HepG2 (cell line): ENCODE measurements at regions not wholly inside any gene's neighbourhood (a gene's known extent, or its start where the extent isn't known, plus 50 kb on each side); places are given as distances from the start of the nearest gene placed in this dataset.
A peak's percentile ranks its signal among the peaks of the same experiment; 100 is the strongest.

Source experiments
- DR1 ChIP-seq: sonication (generic); formaldehyde crosslinking; IDR thresholded peaks from 2 replicates; pipeline ENCODE4 v1.8.0; 2021; ENCODE audit warnings: mild to moderate bottlenecking, missing genetic modification reagents, inconsistent platforms
- ESRRA ChIP-seq: sonication (generic); formaldehyde crosslinking; IDR thresholded peaks from 2 replicates; pipeline ENCODE4 v1.5.1; 2020; ENCODE audit warnings: mild to moderate bottlenecking, low read depth, missing genetic modification reagents
- FOXP4 ChIP-seq: sonication (generic); formaldehyde crosslinking; IDR thresholded peaks from 2 replicates; pipeline ENCODE4 v1.4.0; 2020; ENCODE audit warnings: missing genetic modification reagents
- HNF4G ChIP-seq, 2 experiments: sonication (generic) in 1 of 2; formaldehyde crosslinking in 1 of 2; IDR thresholded peaks; 2 replicates each; pipeline versions ENCODE4 v1.4.0 to v1.6.1; 2011 to 2020; ENCODE audit warnings: borderline replicate concordance in 2 of 2, low read depth in 2 of 2, mild to moderate bottlenecking in 2 of 2, low read length in 1 of 2, missing genetic modification reagents in 1 of 2, moderate library complexity in 1 of 2
- IKZF4 ChIP-seq: sonication (generic); formaldehyde crosslinking; IDR thresholded peaks from 2 replicates; pipeline ENCODE4 v1.5.1; 2020; ENCODE audit warnings: borderline replicate concordance, mild to moderate bottlenecking, low read depth, missing genetic modification reagents; ENCODE audit errors: not compliant biosample characterization
- ISX ChIP-seq: sonication (generic); formaldehyde crosslinking; conservative IDR thresholded peaks from 2 replicates; pipeline ENCODE4 v1.5.0; 2020; ENCODE audit warnings: missing genetic modification reagents
- JARID2 ChIP-seq: sonication (generic); formaldehyde crosslinking; IDR thresholded peaks from 2 replicates; pipeline ENCODE4 v1.8.1; 2023; ENCODE audit warnings: missing genetic modification reagents, inconsistent platforms; ENCODE audit not compliant: insufficient replicate concordance
- KLF6 ChIP-seq: IDR thresholded peaks from 2 replicates; pipeline ENCODE4 v1.8.0; 2016; ENCODE audit warnings: missing biosample characterization, missing genetic modification reagents
- MAFK ChIP-seq, 2 experiments: IDR thresholded peaks in 1 of 2; conservative IDR thresholded peaks in 1 of 2; 2 replicates each; pipeline ENCODE4 v1.6.1; 2011; ENCODE audit warnings: improper control_type of control experiment in 2 of 2, low read length in 2 of 2
- NFYB ChIP-seq: sonication (generic); formaldehyde crosslinking; IDR thresholded peaks from 2 replicates; pipeline ENCODE4 v1.4.0; 2020; ENCODE audit warnings: missing genetic modification reagents
- PREB ChIP-seq: sonication (generic); formaldehyde crosslinking; IDR thresholded peaks from 2 replicates; pipeline ENCODE4 v1.4.0; 2020; ENCODE audit warnings: missing genetic modification reagents
- YEATS2 ChIP-seq: sonication (generic); formaldehyde crosslinking; IDR thresholded peaks from 2 replicates; pipeline ENCODE4 v1.4.0; 2020; ENCODE audit warnings: missing genetic modification reagents, borderline replicate concordance
- ZBTB20 ChIP-seq: sonication (generic); formaldehyde crosslinking; IDR thresholded peaks from 2 replicates; pipeline ENCODE4 v1.8.1; 2023; ENCODE audit warnings: missing genetic modification reagents, low read depth, mild to moderate bottlenecking, borderline replicate concordance
- ZBTB21 ChIP-seq: sonication (generic); formaldehyde crosslinking; IDR thresholded peaks from 2 replicates; pipeline ENCODE4 v1.4.0; 2020; ENCODE audit warnings: missing genetic modification reagents
- ZBTB49 ChIP-seq: sonication (generic); formaldehyde crosslinking; IDR thresholded peaks from 2 replicates; pipeline ENCODE4 v1.4.0; 2020; ENCODE audit warnings: missing genetic modification reagents, borderline replicate concordance
- ZBTB7A ChIP-seq: sonication (generic); formaldehyde crosslinking; IDR thresholded peaks from 2 replicates; pipeline ENCODE4 v1.8.0; 2022; ENCODE audit warnings: mild to moderate bottlenecking, missing genetic modification reagents
- ZEB1 ChIP-seq: IDR thresholded peaks from 2 replicates; pipeline ENCODE4 v1.6.1; 2012; ENCODE audit warnings: mild to moderate bottlenecking, low read depth, inconsistent platforms; ENCODE audit not compliant: insufficient replicate concordance
- ZNF235 ChIP-seq: sonication (generic); formaldehyde crosslinking; IDR thresholded peaks from 2 replicates; pipeline ENCODE4 v1.8.1; 2023; ENCODE audit warnings: mild to moderate bottlenecking, missing genetic modification reagents, borderline replicate concordance
- ZNF256 ChIP-seq: sonication (generic); formaldehyde crosslinking; conservative IDR thresholded peaks from 2 replicates; pipeline ENCODE4 v1.4.0; 2020; ENCODE audit warnings: missing genetic modification reagents
- ZNF670 ChIP-seq: sonication (generic); formaldehyde crosslinking; IDR thresholded peaks from 2 replicates; pipeline ENCODE4 v1.8.0; 2022; ENCODE audit warnings: mild to moderate bottlenecking, missing genetic modification reagents, borderline replicate concordance
- TF ChIP-seq, protein P1 (sequence below), 2 experiments: sonication (generic) in 1 of 2; formaldehyde crosslinking in 1 of 2; IDR thresholded peaks; 2 replicates each; pipeline versions ENCODE4 v1.4.0 to v1.6.1; 2018 to 2020; ENCODE audit warnings: missing genetic modification reagents in 2 of 2, borderline replicate concordance in 1 of 2, low read depth in 1 of 2, mild to moderate bottlenecking in 1 of 2, missing biosample characterization in 1 of 2

DNA sequence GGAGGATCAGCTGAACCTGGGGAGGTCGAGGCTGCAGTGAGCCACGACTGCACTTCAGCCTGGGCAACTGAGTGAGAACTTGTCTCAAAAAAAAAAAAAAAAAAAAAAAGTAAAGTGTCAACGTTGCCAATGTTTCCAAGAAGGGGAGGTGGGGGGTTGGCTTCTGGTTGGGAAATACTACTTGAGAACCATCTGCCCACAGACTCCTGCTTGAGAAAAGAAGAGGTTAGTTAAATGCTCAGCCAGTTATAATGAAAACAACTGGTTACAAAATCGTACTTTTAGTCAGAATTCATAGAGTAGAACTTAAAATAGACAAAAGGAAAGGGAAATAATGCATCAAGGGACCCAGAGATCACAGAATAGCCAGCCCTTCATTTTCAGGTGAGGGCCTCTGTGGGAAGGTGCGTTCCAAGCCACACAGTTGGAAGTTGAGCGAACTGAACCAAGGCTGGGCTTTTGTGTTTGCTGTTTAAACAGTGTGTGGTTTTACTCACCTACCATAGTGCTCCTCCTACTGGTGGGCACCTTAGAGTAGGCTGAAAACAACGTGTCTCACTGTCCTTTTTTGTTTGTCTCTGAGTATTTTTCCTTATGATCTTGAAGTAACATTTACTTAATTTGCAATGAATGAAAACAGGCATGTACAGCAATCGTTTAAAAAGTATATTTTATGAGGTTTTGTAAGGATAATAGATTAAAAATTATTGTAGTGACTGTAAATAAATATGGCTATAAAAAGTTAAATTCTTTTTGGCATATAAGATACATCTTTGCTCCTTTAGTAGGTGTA lies 200.7 kb downstream of the BCAS1 start (continued):
- no peak for TF ChIP-seq NFYB (CRISPR knock-in tag)
- peak; percentile 88 for TF ChIP-seq FOXP4
- no peak for TF ChIP-seq ZNF235 (CRISPR knock-in tag)
- TF ChIP-seq MAFK (conservative IDR thresholded peaks at IDR 0.05 in 1 of 2, IDR thresholded peaks at IDR 0.05 in 1 of 2; ENCODE audit: low read length in 2 of 2): no peak
- TF ChIP-seq, protein P1, sequence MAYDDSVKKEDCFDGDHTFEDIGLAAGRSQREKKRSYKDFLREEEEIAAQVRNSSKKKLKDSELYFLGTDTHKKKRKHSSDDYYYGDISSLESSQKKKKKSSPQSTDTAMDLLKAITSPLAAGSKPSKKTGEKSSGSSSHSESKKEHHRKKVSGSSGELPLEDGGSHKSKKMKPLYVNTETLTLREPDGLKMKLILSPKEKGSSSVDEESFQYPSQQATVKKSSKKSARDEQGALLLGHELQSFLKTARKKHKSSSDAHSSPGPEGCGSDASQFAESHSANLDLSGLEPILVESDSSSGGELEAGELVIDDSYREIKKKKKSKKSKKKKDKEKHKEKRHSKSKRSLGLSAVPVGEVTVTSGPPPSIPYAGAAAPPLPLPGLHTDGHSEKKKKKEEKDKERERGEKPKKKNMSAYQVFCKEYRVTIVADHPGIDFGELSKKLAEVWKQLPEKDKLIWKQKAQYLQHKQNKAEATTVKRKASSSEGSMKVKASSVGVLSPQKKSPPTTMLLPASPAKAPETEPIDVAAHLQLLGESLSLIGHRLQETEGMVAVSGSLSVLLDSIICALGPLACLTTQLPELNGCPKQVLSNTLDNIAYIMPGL (CRISPR knock-in tag; IDR thresholded peaks at IDR 0.05; ENCODE audit: borderline replicate concordance in 1 of 2, low read depth in 1 of 2): peak; percentile 69 to 98
- no peak for TF ChIP-seq ZBTB21 (CRISPR knock-in tag)
- TF ChIP-seq KLF6 (CRISPR knock-in tag): peak; percentile 88
- peak; percentile 84 for TF ChIP-seq ZBTB20 (CRISPR knock-in tag)
- TF ChIP-seq ZNF256 (CRISPR knock-in tag): no peak
- TF ChIP-seq ZNF670 (CRISPR knock-in tag): no peak
- no peak for TF ChIP-seq IKZF4
- no peak for TF ChIP-seq ISX (CRISPR knock-in tag)
- TF ChIP-seq ZBTB49 (CRISPR knock-in tag): no peak
- TF ChIP-seq ESRRA (CRISPR knock-in tag): peak; percentile 67; the same call in 1 of the 2 replicates
- no peak for TF ChIP-seq ZBTB7A (CRISPR knock-in tag)
- TF ChIP-seq PREB: no peak
- TF ChIP-seq ZEB1: peak; percentile 87
- TF ChIP-seq DR1 (CRISPR knock-in tag): no peak
- TF ChIP-seq JARID2 (CRISPR knock-in tag): no peak
- peak; percentile 81; the same call in 1 of the 2 replicates for TF ChIP-seq YEATS2 (CRISPR knock-in tag)
- TF ChIP-seq HNF4G (IDR thresholded peaks at IDR 0.05; ENCODE audit: borderline replicate concordance, low read depth, low read length): peak; percentile 28; the same call in 1 of the 2 replicates
- peak; percentile 53; the same call in 1 of the 2 replicates for TF ChIP-seq HNF4G (CRISPR knock-in tag; IDR thresholded peaks at IDR 0.05; ENCODE audit: borderline replicate concordance, low read depth)
